ENCODE measurements at regions not wholly inside any gene's neighbourhood (a gene's known extent, or its start where the extent isn't known, plus 50 kb on each side); places are given as distances from the start of the nearest gene placed in this dataset.

- TF ChIP-seq CTCF (IDR thresholded peaks at IDR 0.05) (no peak), POLR2AphosphoS5 (IDR thresholded peaks at IDR 0.05) (no peak), POLR2A (IDR thresholded peaks at IDR 0.05) (no peak)
Measured at GRCh38 chr11:103832762-103833161, 203.7 kb upstream of the DDI1 start.
